ENCODE measurements at regions not wholly inside any gene's neighbourhood (a gene's known extent, or its start where the extent isn't known, plus 50 kb on each side); places are given as distances from the start of the nearest gene placed in this dataset.
"Not testable (repeated sequence)": the region's sequence is repeated elsewhere in the genome, so short reads cannot be mapped to it uniquely, and the experiment has no call there.

DNA sequence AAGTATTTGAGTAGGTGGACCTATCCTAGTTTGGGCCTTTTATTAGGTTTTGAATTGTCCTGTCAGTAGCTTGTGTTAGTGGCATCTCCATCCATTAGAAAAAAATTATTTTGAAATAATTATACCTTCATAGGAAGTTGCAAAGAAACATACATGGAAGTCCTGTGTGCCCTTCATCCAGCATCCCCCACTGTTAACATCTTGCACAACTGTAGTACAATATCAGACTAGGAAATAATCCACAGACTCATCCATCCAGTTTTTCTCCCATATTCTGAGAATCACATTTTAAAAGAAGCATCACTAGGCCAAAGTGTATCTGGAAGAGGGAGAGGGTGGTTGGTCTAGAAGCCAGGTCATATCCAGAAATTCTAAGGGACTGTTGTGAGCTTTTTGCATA, 155.5 kb upstream of the ROPN1 start:
- H3K4me3 Mint-ChIP-seq, result no peak overlapping the region
- no peak overlapping the region for H3K27ac Mint-ChIP-seq
- peaks cover 29% of the 10 kb centered on the region for H3K4me1 Mint-ChIP-seq (ENCODE audit: unreplicated experiment)
- no peak for TF ChIP-seq CTCF (conservative IDR thresholded peaks at IDR 0.05)
- H3K9me3 Mint-ChIP-seq, result no peaks in the 10 kb centered on the region
- no peak for DNase-seq (ENCODE audit: extremely low spot score, unreplicated experiment)
- H3K27me3 Mint-ChIP-seq, result no peaks in the 10 kb centered on the region
- no peaks in the 10 kb centered on the region for H3K36me3 Mint-ChIP-seq

DNA sequence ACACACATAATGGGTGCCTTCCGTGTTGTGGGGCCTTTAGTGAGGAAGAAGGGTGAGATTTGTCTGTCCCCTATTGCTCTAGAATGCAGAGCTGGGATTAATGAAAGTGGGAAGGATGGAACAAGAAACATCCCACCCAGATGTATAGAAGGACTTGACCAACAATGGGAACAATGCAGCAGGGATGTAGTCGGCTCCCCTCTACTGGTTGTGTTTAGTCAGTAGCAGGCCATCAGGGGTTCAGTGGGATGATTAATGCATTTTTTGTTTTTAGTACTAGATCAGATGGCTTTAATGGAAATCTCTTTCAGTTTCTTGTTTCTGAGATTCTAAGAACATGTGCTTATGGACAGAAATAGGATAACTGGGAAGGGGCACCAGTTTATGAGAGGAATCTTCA, 156.0 kb upstream of the ROPN1 start:
- H3K9me3 Mint-ChIP-seq, result no peaks in the 10 kb centered on the region
- no peak for DNase-seq (ENCODE audit: extremely low spot score, unreplicated experiment)
- H3K36me3 Mint-ChIP-seq, result no peaks in the 10 kb centered on the region
- no peaks in the 10 kb centered on the region for H3K27me3 Mint-ChIP-seq
- no peak for TF ChIP-seq CTCF (conservative IDR thresholded peaks at IDR 0.05)
- H3K4me3 Mint-ChIP-seq, result no peak overlapping the region
- peaks cover 29% of the 10 kb centered on the region for H3K4me1 Mint-ChIP-seq (ENCODE audit: unreplicated experiment)
- H3K27ac Mint-ChIP-seq, result no peak overlapping the region

DNA sequence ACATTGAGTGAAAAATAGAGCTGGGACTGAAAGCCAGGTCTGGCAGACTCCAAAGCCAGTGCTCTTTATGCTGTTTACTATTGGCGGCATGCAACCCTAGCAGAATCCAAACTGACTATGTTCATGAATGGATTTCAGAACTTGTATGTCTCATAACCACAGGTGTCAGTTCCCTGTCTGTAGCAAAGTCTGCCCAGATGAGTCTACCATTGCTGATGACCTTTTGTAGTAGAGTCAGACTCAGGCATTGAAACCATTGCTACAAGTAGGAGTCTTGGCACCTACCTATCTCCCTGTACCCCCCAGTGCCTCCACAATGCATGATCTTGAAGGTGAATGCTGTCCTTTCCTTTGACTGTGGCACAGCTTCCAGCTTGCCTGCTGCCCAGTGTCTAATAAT, 157.2 kb upstream of the ROPN1 start:
- no peak overlapping the region for H3K4me3 Mint-ChIP-seq
- no peak overlapping the region for H3K27ac Mint-ChIP-seq
- no peak for TF ChIP-seq CTCF (conservative IDR thresholded peaks at IDR 0.05)
- peaks cover 29% of the 10 kb centered on the region for H3K4me1 Mint-ChIP-seq (ENCODE audit: unreplicated experiment)
- no peaks in the 10 kb centered on the region for H3K36me3 Mint-ChIP-seq
- no peaks in the 10 kb centered on the region for H3K27me3 Mint-ChIP-seq
- no peak for DNase-seq (ENCODE audit: extremely low spot score, unreplicated experiment)
- H3K9me3 Mint-ChIP-seq, result no peaks in the 10 kb centered on the region

- Mint-ChIP-seq H3K4me3 (no peak overlapping the region), H3K9me3 (no peaks in the 10 kb centered on the region), H3K27ac (no peak overlapping the region), H3K27me3 (no peaks in the 10 kb centered on the region), H3K4me1 (ENCODE audit: unreplicated experiment) (peaks cover 25% of the 10 kb centered on the region), H3K36me3 (no peaks in the 10 kb centered on the region)
- TF ChIP-seq CTCF (conservative IDR thresholded peaks at IDR 0.05), result no peak
- no peak for DNase-seq (ENCODE audit: extremely low spot score, unreplicated experiment)
These were observed 157.8 kb upstream of the ROPN1 start for GRCh38 chr3:124149771-124150170.

- not testable (repeated sequence) for DNase-seq (ENCODE audit: extremely low spot score, unreplicated experiment); H3K4me3 Mint-ChIP-seq; H3K9me3 Mint-ChIP-seq; H3K27ac Mint-ChIP-seq; H3K36me3 Mint-ChIP-seq; H3K27me3 Mint-ChIP-seq
- peaks cover 11% of the 10 kb centered on the region for H3K4me1 Mint-ChIP-seq (ENCODE audit: unreplicated experiment)
These were observed 161.0 kb upstream of the ROPN1 start for GRCh38 chr3:124152891-124153290.

DNA sequence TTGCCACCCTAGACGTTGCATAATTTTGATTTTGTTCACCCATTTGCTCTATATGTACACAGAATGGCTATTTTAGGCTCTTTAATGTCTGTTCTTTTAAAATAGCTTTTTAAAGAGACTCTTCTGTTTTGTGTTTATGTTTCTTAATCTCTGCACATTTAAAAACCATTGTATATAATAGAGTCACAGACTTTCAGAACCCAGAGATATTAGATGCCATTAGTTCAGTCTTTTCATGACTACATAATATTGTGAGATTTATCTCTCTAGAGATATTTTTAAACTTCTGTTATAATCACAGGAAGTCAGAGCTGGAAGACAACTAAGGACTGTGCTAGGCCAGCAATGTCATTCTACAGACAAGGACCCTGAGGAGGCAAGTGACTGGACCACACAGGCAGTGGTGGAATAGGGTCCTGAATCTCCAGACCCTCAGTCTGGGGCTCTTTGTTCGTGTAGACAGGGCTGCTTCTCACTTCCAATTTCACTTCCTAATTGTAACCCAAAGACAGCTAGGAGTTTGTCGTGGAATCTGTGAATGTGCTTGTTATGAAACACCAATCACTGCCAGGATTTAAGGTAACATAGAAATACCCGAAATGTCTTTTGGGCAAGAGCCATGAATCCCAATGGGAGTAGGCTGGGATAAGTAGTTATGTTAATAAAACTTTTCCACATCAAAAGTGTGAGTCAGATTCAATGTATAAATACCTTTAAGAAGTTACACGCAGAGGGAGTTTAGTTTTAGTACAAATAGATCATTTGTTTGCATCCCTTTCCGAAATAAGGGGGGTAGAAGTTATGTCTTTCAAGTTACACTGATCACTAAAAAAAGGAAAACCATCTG, 165.2 kb upstream of the ROPN1 start:
- Mint-ChIP-seq H3K4me3 (no peak overlapping the region), H3K27ac (no peak overlapping the region), H3K27me3 (no peaks in the 10 kb centered on the region), H3K36me3 (no peaks in the 10 kb centered on the region), H3K9me3 (no peaks in the 10 kb centered on the region), H3K4me1 (ENCODE audit: unreplicated experiment) (no peaks in the 10 kb centered on the region)
- no peak for TF ChIP-seq CTCF (conservative IDR thresholded peaks at IDR 0.05)
- DNase-seq (ENCODE audit: extremely low spot score, unreplicated experiment), result no peak
